Parathyroid adenoma (tissue), 2 donors: ENCODE measurements at regions not wholly inside any gene's neighbourhood (a gene's known extent, or its start where the extent isn't known, plus 50 kb on each side); places are given as distances from the start of the nearest gene placed in this dataset.

Source experiments
- H2AFZ ChIP-seq: fragments of 300-600 bp; sonication (generic); one replicate; pipeline ENCODE4 v1.7.0; 2017; ENCODE audit warnings: antibody characterized with exemption, mild to moderate bottlenecking
- H3K27ac ChIP-seq: fragments of 300-600 bp; sonication (generic); one replicate; pipeline ENCODE4 v1.7.0; 2017
- H3K27me3 ChIP-seq: fragments of 300-600 bp; sonication (generic); one replicate; pipeline ENCODE4 v1.7.0; 2017; ENCODE audit warnings: low read length; ENCODE audit not compliant: control insufficient read depth, insufficient read depth
- H3K36me3 ChIP-seq: fragments of 300-600 bp; sonication (generic); one replicate; pipeline ENCODE4 v1.7.0; 2017; ENCODE audit warnings: low read length; ENCODE audit not compliant: control insufficient read depth, insufficient read depth
- H3K4me1 ChIP-seq: fragments of 300-600 bp; sonication (generic); one replicate; pipeline ENCODE4 v1.7.0; 2017; ENCODE audit warnings: control low read depth
- H3K4me2 ChIP-seq: fragments of 300-600 bp; sonication (generic); one replicate; pipeline ENCODE4 v1.7.0; 2017; ENCODE audit warnings: low read length
- H3K4me3 ChIP-seq: fragments of 300-600 bp; sonication (generic); one replicate; pipeline ENCODE4 v1.7.0; 2017; ENCODE audit warnings: low read depth, low read length
- H3K79me2 ChIP-seq: fragments of 300-600 bp; sonication (generic); one replicate; pipeline ENCODE4 v1.7.0; 2017; ENCODE audit warnings: control low read depth
- H3K9ac ChIP-seq: fragments of 300-600 bp; sonication (generic); one replicate; pipeline ENCODE4 v1.7.0; 2017; ENCODE audit warnings: mild to moderate bottlenecking
- H3K9me3 ChIP-seq: fragments of 300-600 bp; sonication (generic); one replicate; pipeline ENCODE4 v1.7.0; 2017; ENCODE audit warnings: low read length; ENCODE audit not compliant: control insufficient read depth
- TF ChIP-seq, protein P1 (sequence below): fragments of 300-600 bp; sonication (generic); IDR thresholded peaks from one replicate; pipeline ENCODE4 v1.7.0; 2017; ENCODE audit warnings: antibody characterized with exemption, mild to moderate bottlenecking
- donor health status: primary hyperparathyroidism.

DNA sequence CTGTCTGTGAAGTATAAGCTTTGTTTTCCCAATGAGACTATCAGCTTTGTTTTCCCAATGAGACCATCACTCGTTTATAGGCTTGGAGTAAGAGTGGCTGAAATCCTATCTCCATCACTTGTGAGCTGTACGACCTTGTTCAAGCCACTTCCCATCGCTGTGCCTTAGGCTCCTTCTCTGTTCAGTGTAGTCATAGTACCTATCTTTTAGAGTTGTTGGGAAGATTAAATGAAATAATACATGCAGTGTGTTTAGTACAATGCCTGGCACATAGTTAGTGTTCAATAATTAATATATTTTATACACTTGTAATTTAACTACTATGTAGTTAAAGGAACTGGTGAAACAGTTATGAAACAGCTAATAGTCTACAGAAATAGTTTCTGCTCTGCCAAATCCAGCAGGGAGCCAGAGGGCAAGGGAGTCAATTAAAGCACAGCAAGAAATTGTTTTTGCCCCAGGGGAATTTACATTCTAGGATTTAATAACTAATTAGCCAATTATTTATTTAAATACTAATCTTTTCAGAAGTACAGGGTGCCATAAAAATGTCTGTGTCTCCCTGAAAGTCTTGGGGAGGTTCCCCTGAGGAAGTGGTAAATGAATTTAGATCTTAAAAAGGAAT is 139.3 kb upstream of the HMCN1 start:
- Histone ChIP-seq H3K9me3 (no peaks in the 10 kb centered on the region), H3K4me3 (no peak overlapping the region), H3K27me3 (no peaks in the 10 kb centered on the region), H3K4me2 (no peak overlapping the region), H3K4me1 (no peaks in the 10 kb centered on the region), H3K9ac (no peak overlapping the region), H2AFZ (no peak overlapping the region), H3K27ac (no peak overlapping the region), H3K79me2 (no peaks in the 10 kb centered on the region), H3K36me3 (no peaks in the 10 kb centered on the region)
- TF ChIP-seq, protein P1, sequence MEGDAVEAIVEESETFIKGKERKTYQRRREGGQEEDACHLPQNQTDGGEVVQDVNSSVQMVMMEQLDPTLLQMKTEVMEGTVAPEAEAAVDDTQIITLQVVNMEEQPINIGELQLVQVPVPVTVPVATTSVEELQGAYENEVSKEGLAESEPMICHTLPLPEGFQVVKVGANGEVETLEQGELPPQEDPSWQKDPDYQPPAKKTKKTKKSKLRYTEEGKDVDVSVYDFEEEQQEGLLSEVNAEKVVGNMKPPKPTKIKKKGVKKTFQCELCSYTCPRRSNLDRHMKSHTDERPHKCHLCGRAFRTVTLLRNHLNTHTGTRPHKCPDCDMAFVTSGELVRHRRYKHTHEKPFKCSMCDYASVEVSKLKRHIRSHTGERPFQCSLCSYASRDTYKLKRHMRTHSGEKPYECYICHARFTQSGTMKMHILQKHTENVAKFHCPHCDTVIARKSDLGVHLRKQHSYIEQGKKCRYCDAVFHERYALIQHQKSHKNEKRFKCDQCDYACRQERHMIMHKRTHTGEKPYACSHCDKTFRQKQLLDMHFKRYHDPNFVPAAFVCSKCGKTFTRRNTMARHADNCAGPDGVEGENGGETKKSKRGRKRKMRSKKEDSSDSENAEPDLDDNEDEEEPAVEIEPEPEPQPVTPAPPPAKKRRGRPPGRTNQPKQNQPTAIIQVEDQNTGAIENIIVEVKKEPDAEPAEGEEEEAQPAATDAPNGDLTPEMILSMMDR, result no peak

DNA sequence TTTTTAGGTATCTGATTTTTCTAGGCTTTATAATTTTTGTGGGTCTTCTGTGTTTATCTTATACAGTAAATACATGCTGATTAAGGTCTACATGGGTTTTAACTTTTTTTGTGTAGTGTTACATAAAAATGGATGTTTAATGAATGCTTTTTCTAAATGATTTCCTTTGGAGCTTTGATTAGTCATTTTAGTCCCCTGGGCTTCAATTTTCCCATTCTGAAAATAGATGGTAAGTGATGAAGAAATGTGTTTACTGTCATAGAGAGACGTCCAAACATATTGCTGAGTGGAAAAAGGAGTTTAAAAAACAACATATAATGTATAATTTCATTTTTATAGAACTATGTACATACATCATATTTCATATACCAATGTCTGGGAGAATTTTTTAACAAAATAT is 140.9 kb upstream of the HMCN1 start:
- Histone ChIP-seq H3K27me3 (no peaks in the 10 kb centered on the region), H3K9me3 (no peaks in the 10 kb centered on the region), H3K4me2 (no peak overlapping the region), H3K36me3 (no peaks in the 10 kb centered on the region), H3K79me2 (no peaks in the 10 kb centered on the region), H3K9ac (no peak overlapping the region), H3K4me3 (no peak overlapping the region), H3K27ac (no peak overlapping the region), H3K4me1 (no peaks in the 10 kb centered on the region), H2AFZ (no peak overlapping the region)
- TF ChIP-seq, protein P1, result no peak

DNA sequence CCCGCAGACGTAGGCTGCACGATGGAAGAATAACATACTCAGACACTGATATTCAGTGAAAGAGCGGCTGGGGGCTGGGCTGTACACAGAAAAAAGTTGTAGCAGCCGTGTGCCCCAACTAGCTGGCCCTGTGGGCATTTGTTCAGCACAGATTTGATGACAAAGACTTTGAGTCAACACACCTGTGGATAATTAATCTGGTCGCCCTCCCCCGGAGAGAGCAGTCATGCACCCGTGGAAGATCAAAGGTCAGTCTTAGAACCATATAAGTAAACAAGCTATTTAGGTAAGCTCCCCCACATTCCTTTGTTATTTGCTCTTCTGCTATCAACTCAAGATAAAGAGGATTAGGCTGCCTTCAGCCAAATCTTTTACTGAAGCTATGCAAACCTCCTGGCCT is 148.4 kb upstream of the HMCN1 start:
- H3K79me2 ChIP-seq, result no peaks in the 10 kb centered on the region
- no peaks in the 10 kb centered on the region for H3K4me1 ChIP-seq
- no peak overlapping the region for H3K4me2 ChIP-seq
- peaks cover 6% of the 10 kb centered on the region for H3K9me3 ChIP-seq
- H2AFZ ChIP-seq, result no peak overlapping the region
- H3K27me3 ChIP-seq, result no peaks in the 10 kb centered on the region
- H3K9ac ChIP-seq, result no peak overlapping the region
- TF ChIP-seq, protein P1, result no peak
- H3K27ac ChIP-seq, result no peak overlapping the region
- H3K36me3 ChIP-seq, result no peaks in the 10 kb centered on the region
- no peak overlapping the region for H3K4me3 ChIP-seq

DNA sequence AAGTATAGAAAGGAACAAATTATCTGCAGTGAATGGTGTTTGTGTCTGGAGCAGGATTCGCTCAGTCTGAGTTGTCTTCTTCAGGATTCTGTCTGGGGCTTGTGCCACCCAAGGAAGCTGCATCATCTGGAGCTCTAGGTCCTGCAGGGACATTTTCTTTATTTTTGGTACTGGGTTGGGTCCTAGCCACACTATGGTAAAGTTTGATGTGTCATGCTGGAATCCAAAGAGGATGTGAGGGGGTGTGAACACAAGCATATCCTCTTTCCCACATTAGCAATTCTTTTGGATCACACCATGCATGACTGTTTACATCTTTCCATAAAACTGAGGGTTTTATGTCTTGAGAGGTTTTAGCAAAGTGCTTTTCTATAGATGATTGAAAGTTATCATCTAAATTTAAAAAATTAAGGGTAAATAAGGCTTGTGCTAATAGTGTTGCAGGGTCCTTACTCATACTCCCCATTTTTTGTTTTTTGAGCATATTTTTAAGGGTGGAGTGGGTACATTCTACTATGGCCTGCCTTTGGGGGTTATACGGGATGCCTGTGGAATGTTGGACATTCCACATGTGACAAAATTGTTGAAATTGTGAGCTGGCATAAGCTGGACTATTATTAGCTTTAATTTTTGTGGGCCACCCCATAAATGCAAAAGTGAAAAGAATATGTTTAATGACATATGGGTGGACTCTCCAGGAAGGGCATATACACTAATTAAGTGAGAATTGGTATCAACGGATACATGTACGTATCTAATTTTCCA is 152.0 kb upstream of the HMCN1 start:
- H3K27ac ChIP-seq, result no peak overlapping the region
- no peaks in the 10 kb centered on the region for H3K79me2 ChIP-seq
- H3K4me2 ChIP-seq, result no peak overlapping the region
- TF ChIP-seq, protein P1, result no peak
- no peaks in the 10 kb centered on the region for H3K27me3 ChIP-seq
- H3K9ac ChIP-seq, result no peak overlapping the region
- H3K4me1 ChIP-seq, result no peaks in the 10 kb centered on the region
- H3K36me3 ChIP-seq, result no peaks in the 10 kb centered on the region
- peaks cover 6% of the 10 kb centered on the region for H3K9me3 ChIP-seq
- H3K4me3 ChIP-seq, result no peak overlapping the region
- H2AFZ ChIP-seq, result no peak overlapping the region
